Osteoblast (primary cell): ENCODE measurements at regions not wholly inside any gene's neighbourhood (a gene's known extent, or its start where the extent isn't known, plus 50 kb on each side); places are given as distances from the start of the nearest gene placed in this dataset.

Experiments used
- DNase-seq: peaks from one replicate; pipeline ENCODE4 v3.0.0; 2011; ENCODE audit warnings: low spot score, mixed read lengths; ENCODE audit not compliant: insufficient read length; ENCODE audit errors: missing footprints
- H2AFZ ChIP-seq: 2 replicates; pipeline ENCODE4 v1.6.0; 2011; ENCODE audit warnings: mild to moderate bottlenecking, low read length
- H3K27ac ChIP-seq: 2 replicates; pipeline ENCODE4 v1.5.1; 2011; ENCODE audit warnings: mild to moderate bottlenecking, low read depth, low read length, moderate library complexity
- H3K27me3 ChIP-seq: 2 replicates; pipeline ENCODE4 v1.6.0; 2012; ENCODE audit warnings: mild to moderate bottlenecking, control low read depth, inconsistent platforms, low read length, moderate library complexity; ENCODE audit not compliant: insufficient read depth
- H3K36me3 ChIP-seq: 2 replicates; pipeline ENCODE4 v1.5.1; 2011; ENCODE audit warnings: mild to moderate bottlenecking, low read length, control low read depth, moderate library complexity; ENCODE audit not compliant: insufficient read depth
- H3K4me1 ChIP-seq: 2 replicates; pipeline ENCODE4 v1.5.1; 2011; ENCODE audit warnings: mild to moderate bottlenecking, low read length, control low read depth, moderate library complexity; ENCODE audit not compliant: insufficient read depth
- H3K4me2 ChIP-seq: 2 replicates; pipeline ENCODE4 v1.6.0; 2011; ENCODE audit warnings: mild to moderate bottlenecking, low read length; ENCODE audit not compliant: insufficient read depth
- H3K4me3 ChIP-seq: fragments of 200-600 bp; sonication (generic); 3 replicates; pipeline ENCODE4 v1.5.1; 2012; ENCODE audit warnings: mild to moderate bottlenecking, low read length, inconsistent platforms; ENCODE audit not compliant: insufficient read depth
- H3K79me2 ChIP-seq: 2 replicates; pipeline ENCODE4 v1.6.0; 2012; ENCODE audit warnings: mild to moderate bottlenecking, low read length, control low read depth, inconsistent platforms; ENCODE audit not compliant: insufficient read depth
- H3K9me3 ChIP-seq: 2 replicates; pipeline ENCODE4 v1.5.1; 2011; ENCODE audit warnings: low read depth, low read length, control low read depth
- H4K20me1 ChIP-seq: 2 replicates; pipeline ENCODE4 v1.6.0; 2012; ENCODE audit warnings: mild to moderate bottlenecking, low read length, control low read depth; ENCODE audit not compliant: insufficient read depth
- CTCF ChIP-seq: IDR thresholded peaks from 2 replicates; pipeline ENCODE4 v1.5.1; 2011; ENCODE audit warnings: mild to moderate bottlenecking, low read depth, low read length, moderate library complexity; ENCODE audit errors: extremely low read depth

GRCh38 chr5:3346111-3346820, 249.4 kb upstream of the IRX1 start:
- H2AFZ ChIP-seq, result no peak overlapping the region
- no peak overlapping the region for H3K4me2 ChIP-seq
- no peaks in the 10 kb centered on the region for H3K36me3 ChIP-seq
- no peak for DNase-seq
- no peaks in the 10 kb centered on the region for H4K20me1 ChIP-seq
- no peak for TF ChIP-seq CTCF
- H3K79me2 ChIP-seq, result no peaks in the 10 kb centered on the region
- no peaks in the 10 kb centered on the region for H3K9me3 ChIP-seq
- no peak overlapping the region for H3K27ac ChIP-seq
- H3K27me3 ChIP-seq, result no peaks in the 10 kb centered on the region
- no peaks in the 10 kb centered on the region for H3K4me1 ChIP-seq
- no peak overlapping the region for H3K4me3 ChIP-seq

GRCh38 chr5:3345195-3345594, 250.4 kb upstream of the IRX1 start:
- Histone ChIP-seq H3K27me3 (no peaks in the 10 kb centered on the region), H3K4me3 (no peak overlapping the region), H4K20me1 (no peaks in the 10 kb centered on the region), H3K4me1 (no peaks in the 10 kb centered on the region), H3K36me3 (no peaks in the 10 kb centered on the region), H3K4me2 (no peak overlapping the region), H3K27ac (no peak overlapping the region), H3K9me3 (no peaks in the 10 kb centered on the region), H2AFZ (no peak overlapping the region), H3K79me2 (no peaks in the 10 kb centered on the region)
- DNase-seq, result no peak
- no peak for TF ChIP-seq CTCF

GRCh38 chr5:3344671-3345070, 251.0 kb upstream of the IRX1 start:
- Histone ChIP-seq H3K36me3 (no peaks in the 10 kb centered on the region), H2AFZ (no peak overlapping the region), H3K4me2 (no peak overlapping the region), H3K9me3 (no peaks in the 10 kb centered on the region), H3K4me3 (no peak overlapping the region), H3K27me3 (no peaks in the 10 kb centered on the region), H3K4me1 (no peaks in the 10 kb centered on the region), H3K27ac (no peak overlapping the region), H4K20me1 (no peaks in the 10 kb centered on the region), H3K79me2 (no peaks in the 10 kb centered on the region)
- no peak for DNase-seq
- no peak for TF ChIP-seq CTCF

DNA sequence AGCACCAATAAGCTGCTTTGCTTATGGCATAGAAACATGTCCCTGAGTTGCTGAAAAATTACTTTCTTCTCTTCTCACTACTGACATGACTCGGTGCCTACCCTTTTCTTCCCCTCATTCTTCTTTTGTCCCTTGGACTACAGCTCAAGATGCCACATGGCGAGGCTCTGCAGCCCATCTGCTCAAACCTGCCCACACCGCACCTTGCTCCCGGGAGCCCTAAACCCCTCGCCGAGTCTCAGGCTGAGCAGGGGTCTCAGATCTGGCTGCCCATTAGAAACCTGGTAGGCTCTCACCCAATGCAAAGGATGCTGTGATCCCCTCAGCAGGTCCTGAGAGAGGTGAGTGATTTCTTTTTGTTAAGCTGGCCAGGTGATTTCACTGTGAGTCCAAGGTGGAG, 251.7 kb upstream of the IRX1 start:
- Histone ChIP-seq H3K27ac (no peak overlapping the region), H3K36me3 (no peaks in the 10 kb centered on the region)

More for the DNA sequence above, 251.7 kb upstream of the IRX1 start:
- Histone ChIP-seq H3K4me2 (no peak overlapping the region), H3K27me3 (no peaks in the 10 kb centered on the region), H4K20me1 (no peaks in the 10 kb centered on the region), H2AFZ (no peak overlapping the region), H3K79me2 (no peaks in the 10 kb centered on the region), H3K9me3 (no peaks in the 10 kb centered on the region), H3K4me3 (no peak overlapping the region), H3K4me1 (no peaks in the 10 kb centered on the region)
- TF ChIP-seq CTCF, result no peak
- no peak for DNase-seq
